AG08396 (cell line): ENCODE measurements at regions not wholly inside any gene's neighbourhood (a gene's known extent, or its start where the extent isn't known, plus 50 kb on each side); places are given as distances from the start of the nearest gene placed in this dataset.
"Not testable (repeated sequence)": the region's sequence is repeated elsewhere in the genome, so short reads cannot be mapped to it uniquely, and the experiment has no call there.

Source experiments
- DNase-seq: peaks from one replicate; pipeline ENCODE4 v3.0.0; 2012; ENCODE audit warnings: low spot score, mixed read lengths

GRCh38 chr18:8499810-8500675, 109.2 kb upstream of the RAB12 start:
- DNase-seq, result no peak

- no peak for DNase-seq
Measured at GRCh38 chr18:8501044-8501443, 108.2 kb upstream of the RAB12 start.

GRCh38 chr18:8503248-8503647, 106.0 kb upstream of the RAB12 start:
- DNase-seq, result no peak

- no peak for DNase-seq
Measured at GRCh38 chr18:8504424-8504823, 104.8 kb upstream of the RAB12 start.

- no peak for DNase-seq
Measured at GRCh38 chr18:8504880-8505435, 104.3 kb upstream of the RAB12 start.

- no peak for DNase-seq
Measured at GRCh38 chr18:8506251-8507049, 102.8 kb upstream of the RAB12 start.

GRCh38 chr18:8507361-8507760, 101.9 kb upstream of the RAB12 start:
- no peak for DNase-seq

- no peak for DNase-seq
Measured at GRCh38 chr18:8507915-8508705, 101.1 kb upstream of the RAB12 start.

- DNase-seq, result no peak
Measured at GRCh38 chr18:8513249-8513648, 96.0 kb upstream of the RAB12 start.

GRCh38 chr18:8514409-8514808, 94.8 kb upstream of the RAB12 start:
- no peak for DNase-seq

- no peak for DNase-seq
Measured at GRCh38 chr18:8515142-8515865, 93.9 kb upstream of the RAB12 start.

- no peak for DNase-seq
Measured at GRCh38 chr18:8516371-8517250, 92.6 kb upstream of the RAB12 start.

GRCh38 chr18:8517276-8517675, 92.0 kb upstream of the RAB12 start:
- no peak for DNase-seq

- DNase-seq, result no peak
Measured at GRCh38 chr18:8519102-8519501, 90.1 kb upstream of the RAB12 start.

- no peak for DNase-seq
Measured at GRCh38 chr18:8520266-8520665, 89.0 kb upstream of the RAB12 start.

- DNase-seq, result no peak
Measured at GRCh38 chr18:8522756-8523155, 86.5 kb upstream of the RAB12 start.

- no peak for DNase-seq
Measured at GRCh38 chr18:8525692-8526091, 83.5 kb upstream of the RAB12 start.

- DNase-seq, result no peak
Measured at GRCh38 chr18:8526332-8526731, 82.9 kb upstream of the RAB12 start.

- no peak for DNase-seq
Measured at GRCh38 chr18:8529609-8530008, 79.6 kb upstream of the RAB12 start.

- not testable (repeated sequence) for DNase-seq
Measured at GRCh38 chr18:8531084-8531483, 78.2 kb upstream of the RAB12 start.
